Panc1 (cell line): ENCODE measurements at regions not wholly inside any gene's neighbourhood (a gene's known extent, or its start where the extent isn't known, plus 50 kb on each side); places are given as distances from the start of the nearest gene placed in this dataset.

Experiments
- ATAC-seq: fragments of 200-7000 bp; cut with Tn5 transposase; 2 replicates; pipeline ENCODE4 v1.9.1; 2020; ENCODE audit warnings: mild to moderate bottlenecking, moderate library complexity
- BruUV-seq: library from RNA; stranded (reverse); fragments of 400-500 nt; replicated peaks from 2 replicates; lab custom pipeline; 2021; lab: Mats Ljungman, UMichigan
- CTCF ChIA-PET: fragments of 300-600 bp; sonication (Branson Sonifier 250); formaldehyde crosslinking; loops from one replicate; lab custom pipeline; 2022; ENCODE audit warnings: antibody characterized with exemption; lab: Charles Lee
- POLR2A ChIA-PET: fragments of 300-600 bp; sonication (Branson Sonifier 250); formaldehyde crosslinking; loops from one replicate; lab custom pipeline; 2022; ENCODE audit warnings: antibody characterized with exemption; lab: Charles Lee
- DNase-seq: peaks from one replicate; pipeline ENCODE4 v3.0.0-alpha.2; 2010; ENCODE audit warnings: low read depth, low spot score
- H3K27ac ChIP-seq: 2 replicates; pipeline ENCODE4 v1.5.1; 2011; ENCODE audit warnings: mild to moderate bottlenecking, low read length, inconsistent platforms
- H3K27me3 ChIP-seq: fragments of 200-500 bp; sonication (Bioruptor generic); 2 replicates; pipeline ENCODE4 v1.6.0; 2014; ENCODE audit warnings: low read length, inconsistent platforms; ENCODE audit not compliant: control insufficient read depth, insufficient read depth
- H3K36me3 ChIP-seq: fragments of 200-500 bp; sonication (Bioruptor generic); 2 replicates; pipeline ENCODE4 v1.5.1; 2014; ENCODE audit warnings: inconsistent platforms, mild to moderate bottlenecking, low read length, moderate library complexity; ENCODE audit not compliant: control insufficient read depth, insufficient read depth
- H3K4me1 ChIP-seq: 2 replicates; pipeline ENCODE4 v1.5.1; 2011; ENCODE audit warnings: inconsistent platforms, mild to moderate bottlenecking, low read length, moderate library complexity; ENCODE audit not compliant: control insufficient read depth, insufficient read depth
- H3K4me3 ChIP-seq, 2 experiments: 2 replicates each; pipeline ENCODE4 v1.5.1; 2011 to 2012; ENCODE audit warnings: low read depth in 2 of 2, low read length in 2 of 2, mild to moderate bottlenecking in 2 of 2, inconsistent platforms in 1 of 2, moderate library complexity in 1 of 2
- H3K9me3 ChIP-seq: fragments of 200-500 bp; sonication (Bioruptor generic); 2 replicates; pipeline ENCODE4 v1.5.1; 2014; ENCODE audit warnings: low read depth, mild to moderate bottlenecking, inconsistent platforms, low read length, moderate library complexity; ENCODE audit not compliant: control insufficient read depth, insufficient read depth
- POLR2AphosphoS5 ChIP-seq: IDR thresholded peaks from 2 replicates; pipeline ENCODE4 v1.6.1; 2012; ENCODE audit warnings: mild to moderate bottlenecking, low read depth, low read length, moderate library complexity
- SIN3A ChIP-seq: IDR thresholded peaks from 2 replicates; pipeline ENCODE4 v1.6.1; 2012; ENCODE audit warnings: low read depth, mild to moderate bottlenecking, low read length, moderate library complexity, borderline replicate concordance; ENCODE audit not compliant: insufficient read depth
- TCF7L2 ChIP-seq: IDR thresholded peaks from 2 replicates; pipeline ENCODE4 v1.6.1; 2011; ENCODE audit warnings: mild to moderate bottlenecking, low read depth, low read length, inconsistent platforms
- in situ Hi-C: cut with HindIII; loops from 2 replicates; pipeline ENCODE4 v1.10.0; 2016; ENCODE audit warnings: low sequenced_read_pairs, low pct_unique_long_range_greater_than_20kb
- intact Hi-C: fragments of 100-400 bp; cut with micrococcal nuclease; formaldehyde crosslinking; loops from one replicate; pipeline ENCODE4 v1.10.0; 2022; ENCODE audit not compliant: unreplicated experiment
- TF ChIP-seq, protein P1 (sequence below): fragments of 450-650 bp; IDR thresholded peaks from 2 replicates; pipeline ENCODE4 v1.5.1; 2017; ENCODE audit warnings: mild to moderate bottlenecking
- TF ChIP-seq, protein P2 (sequence below), 2 experiments: IDR thresholded peaks; 2 replicates each; pipeline ENCODE4 v1.6.1; 2011 to 2012; ENCODE audit warnings: low read depth in 2 of 2, control low read depth in 1 of 2, low read length in 1 of 2, mild to moderate bottlenecking in 1 of 2, moderate library complexity in 1 of 2; ENCODE audit not compliant: insufficient read depth in 1 of 2

GRCh38 chr5:4424895-4425294 is 715.2 kb upstream of the ADAMTS16 start:
- no peaks in the 10 kb centered on the region for H3K27me3 ChIP-seq
- ChIA-PET POLR2A (no interaction called here), CTCF (no interaction called here)
- H3K4me3 ChIP-seq: no peak overlapping the region
- no peak overlapping the region for H3K27ac ChIP-seq
- BruUV-seq: no TSS peak
- TF ChIP-seq, protein P1, sequence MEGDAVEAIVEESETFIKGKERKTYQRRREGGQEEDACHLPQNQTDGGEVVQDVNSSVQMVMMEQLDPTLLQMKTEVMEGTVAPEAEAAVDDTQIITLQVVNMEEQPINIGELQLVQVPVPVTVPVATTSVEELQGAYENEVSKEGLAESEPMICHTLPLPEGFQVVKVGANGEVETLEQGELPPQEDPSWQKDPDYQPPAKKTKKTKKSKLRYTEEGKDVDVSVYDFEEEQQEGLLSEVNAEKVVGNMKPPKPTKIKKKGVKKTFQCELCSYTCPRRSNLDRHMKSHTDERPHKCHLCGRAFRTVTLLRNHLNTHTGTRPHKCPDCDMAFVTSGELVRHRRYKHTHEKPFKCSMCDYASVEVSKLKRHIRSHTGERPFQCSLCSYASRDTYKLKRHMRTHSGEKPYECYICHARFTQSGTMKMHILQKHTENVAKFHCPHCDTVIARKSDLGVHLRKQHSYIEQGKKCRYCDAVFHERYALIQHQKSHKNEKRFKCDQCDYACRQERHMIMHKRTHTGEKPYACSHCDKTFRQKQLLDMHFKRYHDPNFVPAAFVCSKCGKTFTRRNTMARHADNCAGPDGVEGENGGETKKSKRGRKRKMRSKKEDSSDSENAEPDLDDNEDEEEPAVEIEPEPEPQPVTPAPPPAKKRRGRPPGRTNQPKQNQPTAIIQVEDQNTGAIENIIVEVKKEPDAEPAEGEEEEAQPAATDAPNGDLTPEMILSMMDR: no peak
- TF ChIP-seq POLR2AphosphoS5: no peak
- no peak for TF ChIP-seq TCF7L2
- TF ChIP-seq, protein P2, sequence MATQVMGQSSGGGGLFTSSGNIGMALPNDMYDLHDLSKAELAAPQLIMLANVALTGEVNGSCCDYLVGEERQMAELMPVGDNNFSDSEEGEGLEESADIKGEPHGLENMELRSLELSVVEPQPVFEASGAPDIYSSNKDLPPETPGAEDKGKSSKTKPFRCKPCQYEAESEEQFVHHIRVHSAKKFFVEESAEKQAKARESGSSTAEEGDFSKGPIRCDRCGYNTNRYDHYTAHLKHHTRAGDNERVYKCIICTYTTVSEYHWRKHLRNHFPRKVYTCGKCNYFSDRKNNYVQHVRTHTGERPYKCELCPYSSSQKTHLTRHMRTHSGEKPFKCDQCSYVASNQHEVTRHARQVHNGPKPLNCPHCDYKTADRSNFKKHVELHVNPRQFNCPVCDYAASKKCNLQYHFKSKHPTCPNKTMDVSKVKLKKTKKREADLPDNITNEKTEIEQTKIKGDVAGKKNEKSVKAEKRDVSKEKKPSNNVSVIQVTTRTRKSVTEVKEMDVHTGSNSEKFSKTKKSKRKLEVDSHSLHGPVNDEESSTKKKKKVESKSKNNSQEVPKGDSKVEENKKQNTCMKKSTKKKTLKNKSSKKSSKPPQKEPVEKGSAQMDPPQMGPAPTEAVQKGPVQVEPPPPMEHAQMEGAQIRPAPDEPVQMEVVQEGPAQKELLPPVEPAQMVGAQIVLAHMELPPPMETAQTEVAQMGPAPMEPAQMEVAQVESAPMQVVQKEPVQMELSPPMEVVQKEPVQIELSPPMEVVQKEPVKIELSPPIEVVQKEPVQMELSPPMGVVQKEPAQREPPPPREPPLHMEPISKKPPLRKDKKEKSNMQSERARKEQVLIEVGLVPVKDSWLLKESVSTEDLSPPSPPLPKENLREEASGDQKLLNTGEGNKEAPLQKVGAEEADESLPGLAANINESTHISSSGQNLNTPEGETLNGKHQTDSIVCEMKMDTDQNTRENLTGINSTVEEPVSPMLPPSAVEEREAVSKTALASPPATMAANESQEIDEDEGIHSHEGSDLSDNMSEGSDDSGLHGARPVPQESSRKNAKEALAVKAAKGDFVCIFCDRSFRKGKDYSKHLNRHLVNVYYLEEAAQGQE (IDR thresholded peaks at IDR 0.05; ENCODE audit: insufficient read depth in 1 of 2, low read depth in 2 of 2, low read length in 1 of 2): no peak
- TF ChIP-seq SIN3A: no peak
- intact Hi-C loops: no loop called here
- H3K36me3 ChIP-seq: no peaks in the 10 kb centered on the region
- no peaks in the 10 kb centered on the region for H3K9me3 ChIP-seq
- in situ Hi-C loops: no loop called here
- ATAC-seq (no peak), DNase-seq (no peak)
- H3K4me1 ChIP-seq: no peaks in the 10 kb centered on the region

DNA sequence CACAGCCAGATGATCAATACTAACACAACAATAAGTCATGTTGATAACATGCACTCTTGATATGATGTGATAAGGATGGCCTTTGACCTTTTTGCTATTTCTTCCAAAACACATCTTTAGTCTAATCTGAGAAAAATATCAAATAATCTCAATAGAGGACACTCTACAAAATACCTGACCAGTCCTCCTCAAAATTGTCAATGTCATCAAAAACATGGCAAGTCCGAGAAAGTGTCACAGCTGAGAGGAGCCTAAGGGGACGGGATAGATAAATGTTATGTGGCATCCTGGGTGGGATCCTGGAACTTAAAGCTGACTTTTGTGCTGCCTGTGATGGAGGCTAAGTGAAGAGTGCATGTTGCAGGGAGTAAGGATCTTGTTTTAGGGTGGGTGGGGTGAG is 699.6 kb upstream of the ADAMTS16 start:
- POLR2A ChIA-PET: no interaction called here
- no peak for DNase-seq
- CTCF ChIA-PET: no interaction called here
- Histone ChIP-seq H3K27me3 (no peaks in the 10 kb centered on the region), H3K9me3 (no peaks in the 10 kb centered on the region), H3K27ac (no peak overlapping the region), H3K4me1 (no peaks in the 10 kb centered on the region), H3K36me3 (no peaks in the 10 kb centered on the region), H3K4me3 (no peak overlapping the region)
- BruUV-seq: no TSS peak
- ATAC-seq: no peak
- intact Hi-C loops (no loop called here), in situ Hi-C loops (no loop called here)
- TF ChIP-seq, protein P1: no peak
- TF ChIP-seq SIN3A: no peak
- TF ChIP-seq TCF7L2: no peak

GRCh38 chr5:4442221-4442620 is 697.9 kb upstream of the ADAMTS16 start:
- H3K27me3 ChIP-seq: no peaks in the 10 kb centered on the region
- no peak overlapping the region for H3K27ac ChIP-seq
- H3K9me3 ChIP-seq: no peaks in the 10 kb centered on the region
- TF ChIP-seq TCF7L2: no peak
- TF ChIP-seq SIN3A: no peak
- TF ChIP-seq, protein P1: no peak
- TF ChIP-seq, protein P2 (IDR thresholded peaks at IDR 0.05; ENCODE audit: insufficient read depth in 1 of 2, low read depth in 2 of 2, low read length in 1 of 2): no peak
- no peak for TF ChIP-seq POLR2AphosphoS5
- H3K36me3 ChIP-seq: no peaks in the 10 kb centered on the region
- ATAC-seq (no peak), DNase-seq (no peak)
- in situ Hi-C loops: no loop called here
- BruUV-seq: no TSS peak
- ChIA-PET POLR2A (no interaction called here), CTCF (no interaction called here)
- intact Hi-C loops: no loop called here
- no peaks in the 10 kb centered on the region for H3K4me1 ChIP-seq
- no peak overlapping the region for H3K4me3 ChIP-seq
